GM21723 (cell line): ENCODE measurements at regions not wholly inside any gene's neighbourhood (a gene's known extent, or its start where the extent isn't known, plus 50 kb on each side); places are given as distances from the start of the nearest gene placed in this dataset.

Source experiments
- ATAC-seq: cut with Tn5 transposase; IDR thresholded peaks from one replicate; pipeline ENCODE4 v1.9.1; 2021; ENCODE audit warnings: mild to moderate bottlenecking, moderate library complexity; ENCODE audit not compliant: unreplicated experiment

- no peak for ATAC-seq
Observed at GRCh38 chr13:99122171-99122570, 78.5 kb upstream of the UBAC2 start.

GRCh38 chr13:99123101-99124045 is 77.3 kb upstream of the UBAC2 start:
- ATAC-seq: no peak

DNA sequence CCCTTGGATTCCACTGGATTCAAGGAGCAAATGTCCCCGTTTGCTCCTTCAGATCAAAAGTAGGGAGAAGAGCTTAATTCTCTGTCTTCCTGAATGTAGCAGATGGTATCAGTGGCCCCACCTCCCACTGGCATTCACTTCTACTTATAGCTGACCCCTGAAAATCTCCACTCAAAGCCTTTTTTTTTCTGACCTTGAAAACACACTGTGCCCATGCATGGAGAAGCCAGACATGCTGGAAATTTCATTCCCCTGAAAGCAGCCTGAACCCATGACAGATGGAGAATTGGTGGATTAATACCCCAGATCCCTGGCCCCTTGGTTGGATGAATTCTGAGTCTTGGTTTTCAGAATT is 76.6 kb upstream of the UBAC2 start:
- no peak for ATAC-seq

- ATAC-seq: peak; percentile 78
Observed at GRCh38 chr13:99124794-99125316, 75.8 kb upstream of the UBAC2 start.

DNA sequence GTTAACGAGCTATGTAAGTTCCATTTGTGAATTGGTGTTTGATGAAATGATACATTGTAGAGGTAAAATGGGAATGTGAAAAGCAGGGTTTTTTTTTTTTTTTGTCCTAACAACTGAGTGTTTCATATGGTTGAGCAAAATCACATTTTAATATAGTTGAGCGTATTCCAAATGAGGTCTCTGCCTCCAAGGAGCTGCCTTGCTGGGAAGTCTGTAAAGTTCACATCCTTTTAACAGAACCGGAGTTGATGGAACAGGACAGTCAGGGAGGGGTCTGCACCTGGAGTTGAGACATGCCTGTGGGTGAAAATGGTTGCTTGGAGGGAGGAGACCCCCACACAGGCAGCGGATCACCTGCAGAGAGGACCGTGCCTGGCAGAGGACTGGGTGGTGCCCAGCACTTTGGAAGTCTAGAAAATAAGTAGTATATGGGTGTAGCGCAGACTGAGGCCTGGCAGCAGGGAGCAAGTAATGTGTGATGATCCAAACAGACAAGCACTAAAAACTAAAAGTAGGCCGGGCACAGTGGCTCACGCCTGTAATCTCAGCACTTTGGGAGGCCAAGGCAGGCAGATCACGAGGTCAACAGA is 75.2 kb upstream of the UBAC2 start:
- ATAC-seq: no peak

DNA sequence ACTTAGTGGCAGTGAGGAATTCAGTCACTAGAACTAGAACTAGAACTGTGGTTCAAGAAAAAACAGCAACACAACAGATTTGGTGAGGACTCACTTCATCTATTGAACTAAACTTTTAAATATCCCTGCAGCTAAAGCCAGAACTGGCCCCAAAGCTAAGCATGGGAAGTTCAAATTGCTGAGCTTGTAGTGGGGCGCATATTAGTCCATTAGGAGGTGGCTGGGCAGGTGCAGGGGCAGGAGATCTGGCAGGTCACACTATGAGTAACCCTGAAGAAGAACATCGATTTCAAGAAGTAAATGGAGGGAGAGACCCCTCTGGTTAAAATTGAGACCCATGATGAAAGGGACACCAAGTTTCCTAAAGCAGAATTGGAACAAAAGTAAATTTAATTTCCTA is 73.8 kb upstream of the UBAC2 start:
- ATAC-seq: no peak

GRCh38 chr13:99129050-99129449 is 71.6 kb upstream of the UBAC2 start:
- peak; percentile 49 for ATAC-seq

- ATAC-seq: no peak
Observed at GRCh38 chr13:99129951-99130350, 70.7 kb upstream of the UBAC2 start.

DNA sequence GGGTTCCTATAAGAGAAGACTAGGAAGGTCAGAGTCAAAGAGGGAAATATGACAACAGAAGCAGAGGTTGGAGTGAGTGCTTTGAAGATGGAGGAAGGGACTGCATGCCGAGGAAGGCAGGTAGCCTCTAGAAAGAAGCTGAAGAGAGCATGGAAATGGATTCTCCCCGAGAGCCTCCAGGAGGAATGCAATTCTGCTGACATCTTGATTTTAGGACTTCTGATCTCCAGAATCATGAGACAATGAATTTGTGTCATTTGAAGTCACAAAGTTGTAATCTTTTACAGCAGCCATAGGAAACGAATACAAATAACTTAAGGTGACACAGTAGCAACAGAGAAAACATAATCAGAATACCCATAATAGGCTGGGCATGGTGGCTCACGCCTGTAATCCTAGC is 69.2 kb upstream of the UBAC2 start:
- no peak for ATAC-seq

DNA sequence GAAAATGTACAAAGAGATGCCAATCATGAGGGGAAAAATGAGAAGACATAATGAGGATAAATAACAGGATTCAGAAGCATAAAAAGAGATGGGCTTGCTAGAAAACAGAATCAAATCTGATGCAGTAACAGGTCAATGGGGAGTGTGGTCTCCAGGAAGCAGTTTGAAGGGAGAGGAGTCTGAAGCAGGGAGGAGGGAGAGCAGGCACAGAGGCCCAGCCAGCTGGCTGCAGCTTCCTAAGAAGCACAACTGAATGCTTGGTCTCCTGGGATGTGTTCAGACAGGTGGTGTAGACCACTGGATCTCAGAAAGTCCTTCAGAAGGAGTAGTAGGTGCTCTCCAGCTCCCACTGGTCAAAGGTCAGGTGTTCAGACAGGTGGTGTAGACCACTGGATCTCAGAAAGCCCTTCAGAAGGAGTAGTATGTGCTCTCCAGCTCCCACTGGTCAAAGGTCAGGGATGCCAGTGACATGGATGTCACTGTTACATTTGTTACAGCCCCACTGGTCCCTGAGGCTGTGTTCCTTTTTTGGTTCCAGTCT is 68.3 kb upstream of the UBAC2 start:
- ATAC-seq: no peak

- no peak for ATAC-seq
Observed at GRCh38 chr13:99133230-99133629, 67.4 kb upstream of the UBAC2 start.

DNA sequence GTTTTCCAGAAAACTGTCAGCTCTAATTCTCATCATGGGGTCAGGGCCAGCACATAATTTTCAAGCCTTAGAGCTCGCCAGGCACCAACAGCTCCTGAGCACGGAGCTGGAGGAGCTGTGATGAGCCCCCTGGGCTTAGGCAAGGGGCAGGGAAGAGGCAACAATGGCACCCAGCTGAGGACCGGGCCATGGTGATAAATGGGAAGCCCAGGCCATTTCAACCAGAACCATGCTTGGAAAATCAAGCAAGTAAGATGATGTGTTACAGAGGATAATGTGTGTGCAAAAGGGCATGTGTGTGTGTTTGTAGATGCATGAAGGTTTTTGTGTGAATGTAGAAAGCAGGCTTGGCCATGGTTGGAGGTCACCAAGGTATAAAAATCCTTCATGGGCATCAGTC is 66.8 kb upstream of the UBAC2 start:
- ATAC-seq: no peak

- no peak for ATAC-seq
Observed at GRCh38 chr13:99135591-99135990, 65.1 kb upstream of the UBAC2 start.

DNA sequence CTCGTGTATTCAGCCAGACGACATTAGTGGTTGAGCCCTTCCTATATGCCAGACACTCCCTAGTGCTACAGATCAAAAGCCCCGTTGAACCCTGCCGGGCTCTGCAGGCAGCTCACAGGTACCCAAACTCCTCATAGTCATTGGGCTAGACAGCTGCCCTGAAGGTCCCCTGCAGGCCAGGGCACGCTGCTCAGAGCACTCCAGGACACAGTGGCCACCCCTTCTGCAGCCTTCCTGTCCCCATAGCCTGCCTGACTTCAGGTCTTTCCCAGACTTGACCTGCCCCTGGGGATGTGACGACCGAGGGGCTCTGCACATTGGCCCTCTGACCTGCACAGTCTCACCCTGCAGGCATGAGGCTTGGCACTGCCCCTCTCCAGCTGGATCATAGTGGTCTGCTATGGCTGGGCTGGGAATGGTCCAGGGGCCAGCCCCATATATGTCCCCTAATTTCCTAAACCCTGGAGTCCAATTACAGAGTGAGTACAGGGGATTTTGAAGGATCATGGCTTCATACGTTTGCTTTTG is 64.2 kb upstream of the UBAC2 start:
- no peak for ATAC-seq

DNA sequence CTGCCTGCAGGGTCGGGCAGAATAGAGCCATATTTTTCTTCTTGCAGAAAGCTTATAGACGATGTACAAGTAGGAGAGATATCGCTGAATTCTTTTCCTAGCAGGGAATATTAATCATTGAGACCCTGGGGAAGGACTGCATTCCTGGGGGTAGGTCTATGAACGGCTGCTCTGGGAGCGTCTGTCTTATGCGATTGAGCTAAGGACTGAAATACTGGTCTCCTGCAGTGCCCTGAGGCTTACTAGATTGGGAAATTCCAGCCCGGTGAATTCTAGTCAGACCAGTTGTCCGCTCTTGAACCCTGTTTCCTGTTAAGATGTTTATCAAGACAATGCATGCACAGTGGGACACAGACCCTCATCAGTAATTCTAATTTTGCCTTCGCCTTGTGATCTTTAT is 59.8 kb upstream of the UBAC2 start:
- no peak for ATAC-seq

- ATAC-seq: no peak
Observed at GRCh38 chr13:99143904-99144303, 56.8 kb upstream of the UBAC2 start.

- ATAC-seq: peak; percentile 53
Observed at GRCh38 chr13:99144306-99144705, 56.3 kb upstream of the UBAC2 start.

DNA sequence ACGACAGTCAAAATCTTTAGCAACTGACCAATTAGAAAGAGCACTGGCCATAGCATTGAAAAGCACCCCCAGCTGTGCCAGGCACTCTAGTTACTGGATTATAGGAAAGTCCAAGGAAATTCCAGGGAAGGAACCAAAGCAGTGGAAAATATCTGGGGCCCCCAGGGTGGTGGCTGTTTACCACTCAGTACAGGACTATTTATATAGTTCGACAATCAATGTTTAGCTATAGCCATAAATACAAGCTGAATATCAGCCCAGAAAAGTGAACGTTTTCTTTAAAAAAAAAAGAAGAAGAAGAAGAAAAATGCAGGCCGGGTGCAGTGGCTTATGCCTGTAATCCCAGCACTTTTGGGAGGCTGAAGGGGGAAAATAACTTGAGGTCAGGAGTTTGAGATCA is 55.2 kb upstream of the UBAC2 start:
- ATAC-seq: no peak

DNA sequence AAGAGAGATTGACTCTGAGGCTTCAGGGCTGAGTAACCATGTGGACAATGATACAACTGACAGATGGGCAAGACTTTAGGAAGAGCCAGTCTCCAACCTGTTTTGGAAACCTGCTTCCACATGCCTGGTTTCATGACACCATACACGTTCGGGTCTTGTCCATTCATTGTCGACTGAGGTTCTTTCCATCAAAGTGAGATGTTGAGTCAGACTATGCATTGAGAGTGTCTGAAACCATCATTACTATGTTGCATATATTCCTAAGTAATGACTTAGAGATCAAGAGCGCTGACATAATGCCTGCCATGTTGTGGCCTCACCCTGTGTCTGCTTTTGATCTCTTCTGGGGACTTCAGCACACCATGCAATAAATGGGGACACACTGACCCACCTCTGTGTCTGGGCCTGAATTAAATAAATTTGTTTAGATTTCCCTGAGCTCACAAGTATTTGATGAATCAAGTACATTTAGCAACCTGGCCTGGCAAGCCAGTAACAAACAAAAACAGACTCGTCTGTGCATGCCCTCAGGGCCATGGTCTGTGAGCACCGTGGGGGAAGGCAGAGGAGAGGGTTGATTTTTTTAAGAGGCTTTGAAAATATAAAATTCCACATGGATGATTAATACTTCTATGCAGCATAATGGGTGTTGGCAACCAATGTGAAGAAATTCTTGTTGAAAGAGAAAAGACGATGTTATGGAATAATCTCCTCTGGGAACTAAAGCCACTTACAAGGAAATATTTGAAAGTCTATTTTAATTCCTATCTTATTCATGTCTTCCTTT is 49.9 kb upstream of the UBAC2 start:
- no peak for ATAC-seq
